ENCODE measurements at regions not wholly inside any gene's neighbourhood (a gene's known extent, or its start where the extent isn't known, plus 50 kb on each side); places are given as distances from the start of the nearest gene placed in this dataset.

DNA sequence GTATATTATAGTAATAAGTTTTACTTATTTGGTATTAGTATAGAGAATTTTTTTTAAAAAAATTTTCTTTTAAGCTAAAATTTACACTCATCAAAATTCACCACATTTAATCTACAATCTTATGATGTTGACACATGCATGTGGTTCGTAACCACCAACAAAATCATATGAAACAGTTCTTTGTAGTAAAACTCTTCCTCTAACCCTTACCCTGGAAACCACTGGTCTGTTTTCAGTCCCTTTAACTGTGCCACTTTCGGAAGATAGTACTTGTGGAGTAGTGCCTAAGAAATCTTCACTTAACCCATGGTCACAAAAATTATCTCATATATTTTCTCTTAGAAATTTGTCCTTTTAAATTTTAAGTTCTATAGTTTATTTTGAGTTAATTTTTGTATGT lies 1498.8 kb downstream of the MAT2B start:
- no peak overlapping the region for H3K27ac ChIP-seq
- WGBS, 4 donors: 74 to 87% (median 78%) methylated on average over 2 of the region's 2 CpGs
- no peak overlapping the region for H3K4me3 ChIP-seq
- TF ChIP-seq, protein P1, sequence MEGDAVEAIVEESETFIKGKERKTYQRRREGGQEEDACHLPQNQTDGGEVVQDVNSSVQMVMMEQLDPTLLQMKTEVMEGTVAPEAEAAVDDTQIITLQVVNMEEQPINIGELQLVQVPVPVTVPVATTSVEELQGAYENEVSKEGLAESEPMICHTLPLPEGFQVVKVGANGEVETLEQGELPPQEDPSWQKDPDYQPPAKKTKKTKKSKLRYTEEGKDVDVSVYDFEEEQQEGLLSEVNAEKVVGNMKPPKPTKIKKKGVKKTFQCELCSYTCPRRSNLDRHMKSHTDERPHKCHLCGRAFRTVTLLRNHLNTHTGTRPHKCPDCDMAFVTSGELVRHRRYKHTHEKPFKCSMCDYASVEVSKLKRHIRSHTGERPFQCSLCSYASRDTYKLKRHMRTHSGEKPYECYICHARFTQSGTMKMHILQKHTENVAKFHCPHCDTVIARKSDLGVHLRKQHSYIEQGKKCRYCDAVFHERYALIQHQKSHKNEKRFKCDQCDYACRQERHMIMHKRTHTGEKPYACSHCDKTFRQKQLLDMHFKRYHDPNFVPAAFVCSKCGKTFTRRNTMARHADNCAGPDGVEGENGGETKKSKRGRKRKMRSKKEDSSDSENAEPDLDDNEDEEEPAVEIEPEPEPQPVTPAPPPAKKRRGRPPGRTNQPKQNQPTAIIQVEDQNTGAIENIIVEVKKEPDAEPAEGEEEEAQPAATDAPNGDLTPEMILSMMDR (IDR thresholded peaks at IDR 0.05): no peak
- TF ChIP-seq POLR2A (IDR thresholded peaks at IDR 0.05): no peak
- intact Hi-C loops (cut with DNase I): no loop called here
- no peaks in the 10 kb centered on the region for H3K4me1 ChIP-seq (replicated peaks in 1 of 2)
- H3K36me3 ChIP-seq (replicated peaks in 1 of 2): no peaks in the 10 kb centered on the region
- no peaks in the 10 kb centered on the region for H3K27me3 ChIP-seq
- no peaks in the 10 kb centered on the region for H3K9me3 ChIP-seq (replicated peaks in 1 of 3)
- DNase-seq: no peak

DNA sequence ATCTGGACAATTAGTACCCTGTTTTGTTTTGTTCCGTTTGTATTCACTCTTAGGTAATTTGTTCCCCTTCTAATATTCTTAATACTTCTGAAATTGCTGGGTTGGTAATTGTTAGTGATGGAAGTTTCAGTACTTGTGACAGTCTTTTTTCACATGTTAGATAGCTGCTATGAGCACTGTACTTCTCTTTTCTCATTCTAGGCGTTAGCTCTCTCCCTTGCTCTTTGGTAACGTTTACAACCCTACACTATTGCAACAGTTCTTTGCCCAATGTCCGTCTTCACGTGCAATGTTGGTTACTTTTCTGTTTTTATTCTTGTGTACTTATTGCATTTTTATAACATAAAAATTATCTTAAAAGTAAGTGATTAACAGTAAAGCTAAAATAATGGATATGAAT lies 1509.0 kb downstream of the MAT2B start:
- H3K36me3 ChIP-seq (replicated peaks in 1 of 2): no peaks in the 10 kb centered on the region
- H3K4me3 ChIP-seq: no peak overlapping the region
- intact Hi-C loops (cut with DNase I): no loop called here
- DNase-seq: no peak
- 61 to 73% (median 67%) methylated on average over 5 of the region's 5 CpGs for WGBS, 4 donors
- no peaks in the 10 kb centered on the region for H3K9me3 ChIP-seq (replicated peaks in 1 of 3)
- TF ChIP-seq, protein P1 (IDR thresholded peaks at IDR 0.05): no peak
- TF ChIP-seq POLR2A (IDR thresholded peaks at IDR 0.05): no peak
- H3K27ac ChIP-seq: no peak overlapping the region
- H3K27me3 ChIP-seq: no peaks in the 10 kb centered on the region
- no peaks in the 10 kb centered on the region for H3K4me1 ChIP-seq (replicated peaks in 1 of 2)

DNA sequence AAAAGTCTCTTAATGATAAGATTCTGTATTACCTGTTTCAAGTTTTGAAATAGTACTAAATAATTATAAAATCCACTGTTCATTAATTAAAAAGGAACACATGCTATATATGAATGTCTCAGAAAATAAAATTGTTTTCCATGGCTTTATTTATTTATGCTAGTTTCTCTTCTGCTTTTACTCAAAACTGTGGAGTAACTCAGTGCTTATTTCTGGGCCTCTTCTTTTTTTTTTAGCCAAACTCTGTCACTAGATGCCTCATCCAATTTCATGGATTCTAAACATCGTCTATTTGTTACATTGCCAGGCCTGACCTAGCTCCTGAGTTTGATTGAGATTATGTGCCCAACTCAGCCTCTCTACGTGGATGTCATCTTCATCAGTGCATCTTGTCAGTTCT lies 1509.7 kb downstream of the MAT2B start:
- Histone ChIP-seq H3K27me3 (no peaks in the 10 kb centered on the region), H3K9me3 (replicated peaks in 1 of 3) (no peaks in the 10 kb centered on the region), H3K4me3 (no peak overlapping the region), H3K36me3 (replicated peaks in 1 of 2) (no peaks in the 10 kb centered on the region), H3K4me1 (replicated peaks in 1 of 2) (no peaks in the 10 kb centered on the region), H3K27ac (no peak overlapping the region)
- DNase-seq: no peak
- intact Hi-C loops (cut with DNase I): no loop called here
- TF ChIP-seq, protein P1 (IDR thresholded peaks at IDR 0.05): no peak
- no peak for TF ChIP-seq POLR2A (IDR thresholded peaks at IDR 0.05)
- 59 to 73% (median 68%) methylated on average over 2 of the region's 2 CpGs for WGBS, 4 donors

DNA sequence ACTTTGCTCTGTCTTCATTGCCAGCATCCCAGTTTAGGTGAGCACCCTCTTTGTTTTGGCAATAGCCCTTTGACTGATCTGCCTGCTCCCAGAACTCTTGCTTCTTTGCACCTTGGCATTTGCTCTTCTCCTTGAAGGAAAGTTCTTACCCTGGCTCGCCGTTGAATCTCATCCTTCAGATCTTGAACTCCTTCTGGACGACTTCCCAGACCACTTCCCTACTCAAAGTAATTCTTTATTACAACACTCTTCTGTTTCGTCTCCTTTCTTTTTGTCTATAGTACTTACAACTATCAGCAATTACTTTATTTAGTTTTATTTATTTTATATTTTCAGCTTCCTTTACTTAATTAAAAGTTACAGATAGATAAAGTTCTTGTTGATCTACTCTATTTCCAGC lies 1510.1 kb downstream of the MAT2B start:
- intact Hi-C loops (cut with DNase I): no loop called here
- Histone ChIP-seq H3K4me3 (no peak overlapping the region), H3K9me3 (replicated peaks in 1 of 3) (no peaks in the 10 kb centered on the region), H3K27ac (no peak overlapping the region), H3K36me3 (replicated peaks in 1 of 2) (no peaks in the 10 kb centered on the region), H3K27me3 (no peaks in the 10 kb centered on the region), H3K4me1 (replicated peaks in 1 of 2) (no peaks in the 10 kb centered on the region)
- 40 to 48% (median 45%) methylated on average over 4 of the region's 4 CpGs for WGBS, 4 donors
- TF ChIP-seq POLR2A (IDR thresholded peaks at IDR 0.05): no peak
- TF ChIP-seq, protein P1 (IDR thresholded peaks at IDR 0.05): no peak
- no peak for DNase-seq
